NCI-H446 treated with DMSO at 0.1 percent for 48 hours (cell line): ENCODE measurements at regions not wholly inside any gene's neighbourhood (a gene's known extent, or its start where the extent isn't known, plus 50 kb on each side); places are given as distances from the start of the nearest gene placed in this dataset.

ENCODE experiments used
- DNase-seq: peaks from one replicate; lab custom pipeline; 2025; lab: John Stamatoyannopoulos, UW

DNA sequence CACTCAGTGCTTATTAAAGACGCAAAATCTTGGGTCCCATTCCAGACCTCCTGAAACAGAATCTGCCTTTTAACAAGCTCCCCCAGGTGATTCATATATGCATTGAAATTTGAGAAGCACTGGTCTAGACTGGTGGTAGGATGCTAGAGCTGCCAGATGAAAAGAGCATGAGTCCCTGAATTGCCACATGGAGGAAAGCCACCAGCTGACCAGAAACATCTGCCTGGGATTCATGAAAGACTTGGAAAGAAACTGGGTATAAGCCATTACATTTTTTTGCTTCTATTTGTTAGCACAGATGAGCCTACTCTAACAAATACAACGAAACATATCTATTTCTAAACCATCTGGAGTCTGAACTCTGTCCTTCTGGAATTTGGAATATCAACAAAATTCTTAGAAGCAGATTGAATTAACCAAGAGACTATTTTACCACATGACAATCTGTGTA is 228.9 kb downstream of the RBM43 start:
- peak; percentile 85 for DNase-seq

DNA sequence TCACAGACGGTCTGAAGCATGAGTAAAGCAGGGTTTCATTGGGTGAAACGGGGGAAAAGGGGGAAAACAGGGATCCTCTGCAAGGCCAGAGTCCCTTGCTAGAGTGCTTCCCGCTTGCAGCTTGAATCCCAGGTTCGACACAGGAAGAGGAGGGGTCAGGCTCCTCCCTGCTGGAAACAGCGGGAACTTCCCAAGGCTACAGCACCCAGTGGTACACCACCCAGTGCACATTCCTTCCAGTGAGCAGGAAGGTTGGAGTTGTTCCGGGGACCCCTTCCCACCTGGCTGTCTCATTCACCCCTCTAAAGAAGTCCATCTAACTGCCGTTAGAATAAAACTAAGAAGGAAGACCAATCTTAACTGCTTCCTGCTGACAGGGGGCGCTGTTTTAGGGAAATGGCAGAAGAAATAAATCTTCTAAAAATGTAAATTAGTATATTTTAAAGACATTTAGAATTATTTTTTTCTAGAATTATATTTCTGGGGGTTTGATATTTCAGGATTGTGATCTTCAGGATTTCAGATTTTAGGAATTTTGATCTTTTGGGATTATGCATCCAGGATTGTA is 230.9 kb downstream of the RBM43 start:
- no peak for DNase-seq

DNA sequence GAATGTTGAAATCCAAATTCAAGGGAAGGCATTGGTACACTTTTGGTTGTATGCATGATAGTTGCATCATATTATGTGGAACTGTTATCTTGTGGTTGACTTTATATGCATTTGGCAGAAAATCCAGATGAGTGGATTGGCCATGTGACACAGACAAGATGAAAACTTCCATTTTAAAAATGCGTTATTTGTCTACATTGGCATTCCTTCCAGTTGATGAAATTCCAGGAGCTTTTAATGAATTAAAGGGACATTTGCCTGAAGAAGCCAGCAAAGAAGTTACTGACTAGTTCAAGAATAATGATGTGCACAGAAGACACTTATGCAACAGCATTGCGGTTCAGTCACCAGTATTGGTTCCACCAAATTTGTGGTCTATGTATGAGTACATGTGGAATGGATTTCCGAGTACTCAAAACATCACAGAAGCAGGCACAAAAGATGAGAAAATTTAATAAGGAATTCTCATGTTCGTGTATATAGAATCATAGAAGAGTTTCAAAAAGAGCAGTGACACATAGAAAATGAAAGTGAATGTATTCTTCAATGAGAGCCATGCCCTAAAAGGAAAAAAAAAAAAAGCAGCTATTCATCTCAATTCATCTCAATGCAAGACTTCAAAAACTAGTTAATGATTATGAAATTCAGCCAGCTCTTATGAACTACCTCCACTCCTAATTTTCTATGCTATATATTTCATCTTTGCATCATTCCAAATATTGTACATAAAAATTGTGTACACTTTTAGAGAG is 232.1 kb downstream of the RBM43 start:
- no peak for DNase-seq

DNA sequence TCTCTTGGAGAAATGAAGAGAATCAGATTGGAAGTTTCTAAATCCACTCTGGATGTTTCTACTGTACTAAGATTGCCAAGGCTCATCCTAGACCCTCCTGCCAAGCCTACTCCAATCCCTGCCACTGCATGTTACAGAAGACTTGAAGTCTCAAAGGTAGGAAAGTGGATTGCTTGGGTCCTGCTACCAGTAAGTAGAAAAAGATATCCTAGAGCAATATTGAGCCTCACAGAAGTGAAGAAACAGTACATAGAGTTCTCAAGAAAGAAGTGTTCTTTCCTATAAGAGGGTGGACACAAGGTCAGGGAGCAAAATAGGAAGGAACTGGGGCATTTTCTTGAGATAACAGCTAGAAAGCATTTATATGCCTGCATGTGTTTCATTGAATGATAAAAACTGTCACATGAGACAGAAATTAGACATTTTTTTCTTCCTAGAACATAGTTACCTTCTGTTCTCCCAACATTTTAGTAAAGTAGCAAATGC is 232.9 kb downstream of the RBM43 start:
- DNase-seq: no peak

- no peak for DNase-seq
Observed at GRCh38 chr2:151027151-151027550, 234.5 kb downstream of the RBM43 start.

- no peak for DNase-seq
Observed at GRCh38 chr2:151025816-151026215, 235.8 kb downstream of the RBM43 start.

- no peak for DNase-seq
Observed at GRCh38 chr2:151024696-151025251, 236.9 kb downstream of the RBM43 start.

GRCh38 chr2:151021747-151022452 is 239.8 kb downstream of the RBM43 start:
- DNase-seq: no peak

DNA sequence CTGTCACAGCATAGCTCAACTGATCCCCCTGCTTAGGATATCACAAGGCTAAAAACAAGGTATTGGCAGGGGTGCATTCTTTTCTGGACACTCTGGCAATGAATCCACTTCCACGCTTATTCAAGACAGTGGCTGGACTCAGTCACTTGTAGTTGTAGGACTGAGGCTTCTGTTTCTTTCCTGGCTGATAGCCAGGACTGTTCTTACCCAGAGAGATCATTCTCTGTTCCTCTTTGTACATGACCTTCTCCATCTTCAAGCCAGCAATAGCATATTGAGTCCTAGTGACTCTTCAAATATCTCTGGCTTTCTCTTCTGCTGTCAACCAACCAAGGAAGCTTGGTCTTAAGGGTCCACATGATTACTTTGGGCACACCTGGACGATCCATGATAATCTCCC is 241.3 kb downstream of the RBM43 start:
- no peak for DNase-seq

DNA sequence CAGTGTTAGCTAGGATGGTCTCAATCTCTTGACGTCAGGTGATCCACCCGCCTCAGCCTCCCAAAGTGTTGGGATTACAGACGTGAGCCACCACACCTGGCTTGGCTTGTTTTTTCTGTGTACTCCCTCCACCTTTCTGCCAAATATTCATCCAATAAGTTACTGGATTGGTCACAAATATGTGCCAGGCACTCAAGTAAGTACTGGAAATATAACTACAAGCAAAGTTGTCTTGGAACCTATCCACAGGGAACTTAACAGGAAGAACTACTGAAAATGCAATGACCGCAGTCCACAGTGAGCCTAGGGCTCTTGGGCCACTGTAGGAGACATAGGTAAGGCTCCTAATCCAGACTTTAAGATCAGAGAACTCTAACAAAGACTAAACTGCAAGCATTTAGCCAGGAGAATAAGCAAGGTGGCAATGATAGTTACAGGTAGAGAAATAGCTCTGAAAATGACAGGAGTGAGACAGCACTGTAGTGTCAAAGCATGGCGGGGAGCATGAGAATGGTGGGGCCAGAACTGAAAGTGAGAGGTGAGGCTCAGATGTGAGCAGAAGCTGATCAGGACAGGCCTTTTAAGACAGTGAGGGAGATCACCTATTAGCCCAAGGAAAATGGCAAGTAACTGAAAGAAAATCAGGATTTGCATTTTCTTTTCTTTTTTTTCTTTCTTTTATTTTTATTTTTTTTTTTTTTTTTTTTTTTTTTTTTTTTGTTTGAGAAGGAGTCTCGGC is 252.1 kb downstream of the RBM43 start:
- DNase-seq: no peak

DNA sequence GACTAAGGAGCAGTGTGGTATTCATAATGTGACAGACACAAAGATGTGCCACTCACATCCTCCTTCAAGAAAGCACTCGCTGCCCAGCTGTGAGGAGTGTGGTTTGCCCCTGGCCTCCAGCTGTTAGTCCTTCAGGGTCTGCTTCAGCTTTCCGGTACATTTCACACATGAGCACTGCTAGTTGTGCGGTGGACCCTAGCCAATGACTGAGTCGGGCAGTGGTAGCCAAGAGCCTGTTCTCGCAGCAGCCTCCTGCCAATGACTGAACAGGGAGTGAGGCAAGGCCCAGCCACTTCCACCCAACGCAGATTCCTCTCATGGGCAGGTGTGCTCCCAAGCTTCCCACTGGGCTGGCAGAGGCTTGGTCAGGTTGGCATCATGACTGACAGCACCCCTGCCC is 254.3 kb downstream of the RBM43 start:
- peak; percentile 54 for DNase-seq

- no peak for DNase-seq
Observed at GRCh38 chr2:151002959-151003600, 258.6 kb downstream of the RBM43 start.

GRCh38 chr2:150997702-150998440 is 263.8 kb downstream of the RBM43 start:
- peak; percentile 62 for DNase-seq

DNA sequence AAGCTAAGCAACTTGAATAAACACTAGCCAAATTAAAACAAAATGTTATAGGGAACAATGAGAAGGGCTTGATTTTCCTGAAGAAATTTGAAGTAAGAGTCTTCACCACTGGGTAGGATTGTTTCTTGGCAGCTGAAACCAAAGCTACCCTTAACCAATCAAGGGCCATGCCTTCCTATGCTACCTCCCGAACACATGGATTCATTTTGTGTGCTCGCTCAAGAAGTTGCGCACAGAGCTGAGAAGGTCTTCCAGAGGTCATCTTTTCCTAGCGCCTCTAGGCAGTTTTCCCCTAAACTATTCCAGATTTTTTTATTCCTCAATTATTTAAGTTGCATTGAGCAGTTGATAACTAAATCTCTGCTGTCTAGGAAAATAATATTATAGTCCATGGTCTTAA is 264.6 kb downstream of the RBM43 start:
- DNase-seq: no peak

- DNase-seq: peak; percentile 23
Observed at GRCh38 chr2:150994076-150994475, 267.6 kb downstream of the RBM43 start.

DNA sequence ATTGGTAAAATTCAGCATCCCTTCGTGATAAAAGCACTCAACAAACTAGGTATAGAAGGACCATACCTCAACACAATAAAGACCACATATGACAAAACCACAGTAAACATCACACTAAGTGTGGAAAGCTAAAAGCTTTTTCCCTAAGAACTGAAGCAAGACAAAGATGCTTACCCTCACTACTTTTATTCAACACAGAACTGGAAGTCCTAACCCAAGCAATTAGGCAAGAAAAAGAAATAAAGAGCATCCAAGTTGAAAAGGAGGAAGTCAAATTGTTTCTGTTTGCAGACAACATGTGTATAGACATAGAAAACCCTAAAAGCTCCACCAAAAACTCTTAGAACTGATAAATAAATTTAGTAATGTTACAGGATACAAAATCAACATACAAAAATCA is 271.7 kb downstream of the RBM43 start:
- no peak for DNase-seq

DNA sequence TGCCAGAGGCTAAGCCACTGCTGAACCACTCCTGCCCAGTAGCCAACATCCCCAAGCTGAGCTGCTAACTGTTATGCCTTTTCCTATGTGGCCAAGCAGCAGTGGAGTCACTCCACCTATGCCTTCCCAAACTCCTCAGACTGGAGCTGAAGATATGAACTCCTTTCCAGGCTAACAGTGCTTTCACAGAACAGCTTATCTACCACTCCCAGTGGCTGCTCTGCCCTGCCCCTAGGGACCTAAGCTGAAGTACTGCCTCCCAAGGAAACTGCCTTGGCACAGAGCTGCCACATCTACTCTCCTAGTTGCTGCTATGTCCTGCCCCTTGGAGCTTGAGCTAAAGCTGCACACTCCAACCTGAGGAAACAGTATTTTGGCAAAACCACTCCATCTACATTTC is 275.9 kb downstream of the RBM43 start:
- DNase-seq: no peak

GRCh38 chr2:150983314-150983897 is 278.3 kb downstream of the RBM43 start:
- no peak for DNase-seq

GRCh38 chr2:150981826-150982225 is 279.8 kb downstream of the RBM43 start:
- DNase-seq: no peak

- DNase-seq: no peak
Observed at GRCh38 chr2:150978053-150978452, 283.6 kb downstream of the RBM43 start.
